HG02884 (cell line): ENCODE measurements at regions not wholly inside any gene's neighbourhood (a gene's known extent, or its start where the extent isn't known, plus 50 kb on each side); places are given as distances from the start of the nearest gene placed in this dataset.
A peak's percentile ranks its signal among the peaks of the same experiment; 100 is the strongest.
"Not testable (repeated sequence)": the region's sequence is repeated elsewhere in the genome, so short reads cannot be mapped to it uniquely, and the experiment has no call there.

ENCODE experiments used
- ATAC-seq: cut with Tn5 transposase; IDR thresholded peaks from one replicate; pipeline ENCODE4 v1.9.1; 2021; ENCODE audit warnings: mild to moderate bottlenecking, moderate library complexity; ENCODE audit not compliant: unreplicated experiment

DNA sequence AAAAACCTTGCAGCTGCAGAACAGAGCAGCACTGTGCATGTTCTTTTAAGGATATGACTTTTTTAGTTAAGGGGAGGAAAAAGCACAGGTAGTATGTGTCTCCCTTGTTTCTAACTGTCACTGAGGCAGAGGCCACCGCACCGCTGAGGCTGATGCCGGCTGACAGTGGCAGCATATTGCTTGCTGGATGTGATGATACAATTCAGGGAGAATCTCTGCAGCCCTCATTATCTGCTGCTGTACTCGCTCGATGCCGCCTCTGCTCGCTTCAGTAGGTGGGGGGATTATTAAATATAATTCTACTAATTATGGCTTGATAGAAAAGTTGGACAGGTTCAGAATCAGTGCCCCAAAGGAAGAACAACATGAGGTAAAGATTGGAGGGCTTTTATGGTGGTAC is 378.8 kb upstream of the NOCT start:
- no peak for ATAC-seq

DNA sequence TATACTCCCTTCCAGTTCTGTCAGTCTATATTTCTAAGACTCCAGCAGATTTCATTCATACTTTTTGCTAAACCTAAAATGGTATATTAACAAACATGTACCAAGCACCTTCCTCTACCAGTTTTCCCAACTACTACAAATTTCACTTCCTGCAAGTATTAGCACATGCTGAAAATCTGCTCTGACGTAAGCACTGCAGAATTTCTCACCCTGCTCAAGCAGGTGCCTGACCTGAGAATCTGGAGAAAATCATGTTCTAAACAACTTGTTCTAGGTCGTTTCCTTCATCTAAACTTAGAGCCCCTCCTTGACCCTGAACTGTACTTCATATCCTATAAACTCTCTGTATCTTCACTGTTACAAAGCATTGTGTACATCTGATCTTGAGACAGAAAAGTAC is 380.7 kb upstream of the NOCT start:
- no peak for ATAC-seq

DNA sequence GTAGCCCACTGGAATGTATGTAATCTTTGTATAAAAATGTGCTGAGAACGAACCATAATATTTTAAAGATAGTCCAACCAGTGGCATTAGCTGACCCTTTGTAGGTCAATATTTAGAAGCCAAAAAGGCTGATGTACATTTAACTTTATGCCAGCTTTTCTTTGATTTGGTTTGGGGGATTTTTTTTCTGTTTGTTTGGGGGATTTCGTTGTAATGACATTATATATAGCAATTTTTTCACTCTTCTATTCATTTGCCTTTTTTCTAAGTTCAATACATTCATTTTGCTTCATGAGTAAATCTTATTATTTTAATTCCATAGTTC is 382.0 kb upstream of the NOCT start:
- ATAC-seq = no peak

DNA sequence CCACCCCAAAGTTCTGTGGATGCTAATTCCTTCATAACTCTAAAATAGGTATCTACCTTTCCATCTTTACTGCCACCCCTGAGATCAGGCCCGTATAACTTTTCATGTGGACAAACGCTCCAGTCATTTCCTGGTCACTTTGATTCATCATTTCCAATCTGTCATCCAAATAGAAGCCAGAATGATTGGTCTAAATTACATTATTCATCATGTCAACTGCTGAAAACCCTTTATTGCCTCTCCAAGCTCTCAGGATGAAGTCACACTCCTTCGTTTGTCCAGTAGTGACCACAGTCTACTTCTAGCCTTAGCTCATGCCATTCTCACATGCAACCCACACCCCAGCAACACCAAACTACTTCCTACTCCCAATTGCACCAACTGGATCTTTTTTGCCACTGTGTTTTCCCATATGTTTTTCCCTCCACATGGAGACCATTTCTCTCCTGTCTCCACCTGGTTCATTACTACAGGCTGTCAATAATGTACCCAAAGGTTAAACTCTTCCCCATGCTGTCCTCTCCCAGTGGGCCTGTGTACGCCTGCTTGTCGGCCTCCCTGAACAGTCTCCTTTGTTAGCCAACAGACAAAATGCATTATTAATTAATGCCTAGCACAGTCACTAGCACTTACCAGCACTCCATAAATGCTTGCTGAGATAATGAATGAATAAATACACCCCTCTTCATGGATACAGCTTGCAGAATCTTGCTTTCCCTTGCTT is 382.6 kb upstream of the NOCT start:
- ATAC-seq = no peak

DNA sequence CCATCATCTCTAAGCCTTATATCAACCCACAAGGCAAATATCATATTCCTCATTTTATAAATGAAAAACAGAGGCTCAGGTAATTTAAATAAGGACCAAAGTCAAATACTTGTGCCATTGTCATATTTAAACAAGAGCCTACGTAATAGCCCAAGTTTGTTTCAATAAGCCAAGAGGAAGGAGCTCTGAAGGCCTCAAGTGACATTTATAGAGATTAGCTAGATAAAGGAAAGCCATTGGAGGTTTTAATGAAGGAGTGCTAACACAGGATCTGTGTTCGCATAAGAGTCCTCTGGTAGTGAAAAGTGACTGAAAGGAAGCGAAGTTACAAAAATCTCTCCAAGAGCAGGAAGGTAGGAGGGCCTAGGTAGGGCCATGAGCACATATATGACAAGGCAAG is 384.9 kb upstream of the NOCT start:
- ATAC-seq = no peak

DNA sequence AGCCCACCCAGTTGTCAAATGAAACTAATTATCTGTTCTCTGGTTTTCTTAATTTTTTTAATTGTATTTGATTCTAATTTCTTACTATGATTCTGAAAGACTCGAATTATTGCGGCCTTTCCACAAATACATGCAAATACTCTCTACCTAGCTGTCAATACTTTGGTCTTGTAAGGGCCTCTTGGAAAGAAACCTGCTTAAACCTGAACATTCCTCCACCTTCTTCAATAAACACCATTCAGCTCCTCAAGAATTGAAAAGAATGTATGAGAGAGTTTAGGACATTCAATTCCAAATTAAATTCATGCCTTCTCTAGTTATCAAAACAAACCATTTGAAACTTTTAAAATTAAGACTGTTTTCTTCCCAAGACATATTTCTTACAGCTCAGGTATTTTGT is 385.9 kb upstream of the NOCT start:
- ATAC-seq = no peak

DNA sequence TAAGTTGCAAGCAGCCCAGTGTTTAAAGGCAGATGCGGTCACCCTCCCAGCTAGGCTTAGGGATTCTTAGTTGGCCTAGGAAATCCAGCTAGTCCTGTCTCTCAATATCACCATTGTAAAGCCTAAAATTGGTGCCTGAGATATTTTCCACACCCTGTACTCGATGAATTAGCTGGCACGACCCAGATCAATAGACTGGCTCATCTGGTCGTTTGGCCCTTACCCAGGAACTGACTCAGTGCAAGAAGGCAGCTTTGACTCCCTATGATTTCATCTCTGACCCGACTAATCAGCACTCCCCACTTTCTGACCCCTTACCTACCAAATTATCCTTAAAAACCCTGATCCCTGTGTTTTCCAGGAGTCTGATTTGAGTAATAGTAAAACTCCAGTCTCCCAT is 384.9 kb upstream of the SLC7A11 start:
- ATAC-seq = no peak

DNA sequence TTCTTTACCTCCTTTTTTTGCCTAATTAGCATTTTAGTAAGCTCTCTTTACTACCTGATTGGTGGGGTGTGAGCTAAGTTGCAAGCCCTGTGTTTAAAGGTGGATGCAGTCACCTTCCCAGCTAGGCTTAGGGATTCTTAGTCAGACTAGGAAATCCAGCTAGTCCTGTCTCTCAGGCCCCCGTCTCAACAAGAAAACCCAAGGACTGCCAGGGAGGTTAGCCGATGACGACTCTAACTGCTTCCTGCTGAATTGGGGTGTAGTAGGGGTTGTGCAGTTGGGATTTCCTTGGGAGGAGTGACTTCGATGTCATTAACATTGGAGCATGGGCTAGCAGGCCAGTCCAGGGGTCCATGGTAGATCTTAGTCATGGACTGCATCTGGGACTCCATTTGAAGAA is 380.2 kb upstream of the SLC7A11 start:
- not testable (repeated sequence) for ATAC-seq

DNA sequence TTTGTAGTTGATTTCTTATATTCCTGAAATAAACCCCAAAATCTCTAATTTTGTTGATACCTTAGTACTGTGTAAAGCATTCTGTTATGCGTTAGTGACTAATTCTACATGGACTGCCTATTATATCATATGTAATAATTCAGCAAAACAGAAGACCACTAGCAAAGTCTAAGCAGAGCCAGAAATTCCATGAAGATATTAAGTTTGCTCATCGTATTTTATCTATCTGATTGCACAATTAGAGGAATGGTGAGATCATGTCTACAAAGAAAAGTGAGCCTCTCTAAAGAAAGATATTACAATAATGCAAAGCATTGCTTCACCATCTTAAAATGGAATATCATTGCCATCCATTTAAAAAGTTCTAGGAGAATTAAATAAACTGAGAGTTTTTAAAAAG is 374.6 kb upstream of the SLC7A11 start:
- ATAC-seq = no peak

DNA sequence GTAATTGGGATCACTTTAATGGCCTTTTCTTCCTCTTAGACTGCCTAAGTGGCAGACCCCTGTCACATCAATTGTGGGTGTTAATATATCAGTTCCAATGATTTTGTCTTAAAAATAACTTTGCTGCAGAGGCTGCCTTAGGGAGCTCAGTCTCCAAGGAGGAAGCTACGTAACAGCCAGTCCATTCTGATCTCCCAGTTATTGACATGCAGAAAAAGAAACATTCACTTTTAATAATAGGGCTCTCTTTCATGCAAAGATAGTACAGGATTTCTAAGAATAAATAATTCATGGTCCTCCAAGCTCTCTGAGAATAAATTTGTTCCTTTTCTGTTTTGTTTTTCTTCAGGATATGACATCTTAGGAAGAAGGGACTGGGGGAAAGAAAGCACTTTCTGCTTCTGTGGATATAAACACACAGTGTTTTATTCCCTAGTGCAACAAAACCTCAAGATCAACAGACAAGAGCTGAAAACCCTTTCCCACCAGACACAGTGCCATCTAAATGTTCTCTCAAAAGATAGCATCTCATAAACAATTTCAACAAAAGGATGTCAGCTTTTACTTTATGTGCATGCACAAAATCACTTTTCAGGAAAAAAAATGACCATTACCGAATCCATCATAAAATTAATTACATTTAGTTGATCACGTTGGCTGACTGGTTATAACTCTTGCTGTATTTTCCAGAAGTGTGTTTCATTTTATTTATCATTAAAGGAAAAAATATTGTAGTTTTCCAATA is 372.4 kb upstream of the SLC7A11 start:
- no peak for ATAC-seq

DNA sequence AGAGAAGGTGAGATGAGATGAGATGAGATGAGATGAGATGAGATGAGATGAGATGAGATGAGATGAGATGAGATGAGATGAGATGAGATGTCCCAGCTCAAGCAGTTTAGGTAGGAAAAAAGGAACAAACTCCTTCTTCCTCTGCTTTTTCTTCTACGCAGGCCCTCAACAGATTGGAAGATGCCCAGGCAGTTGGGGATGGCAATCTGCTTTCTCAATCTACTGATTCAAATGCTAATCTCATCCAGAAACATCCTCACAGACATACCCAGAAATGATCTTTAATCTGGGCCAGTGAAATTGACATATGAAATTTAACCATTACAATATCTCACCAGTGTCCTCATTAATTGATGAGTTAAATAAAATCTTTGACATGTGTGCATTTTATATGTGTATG is 370.3 kb upstream of the SLC7A11 start:
- ATAC-seq = no peak

DNA sequence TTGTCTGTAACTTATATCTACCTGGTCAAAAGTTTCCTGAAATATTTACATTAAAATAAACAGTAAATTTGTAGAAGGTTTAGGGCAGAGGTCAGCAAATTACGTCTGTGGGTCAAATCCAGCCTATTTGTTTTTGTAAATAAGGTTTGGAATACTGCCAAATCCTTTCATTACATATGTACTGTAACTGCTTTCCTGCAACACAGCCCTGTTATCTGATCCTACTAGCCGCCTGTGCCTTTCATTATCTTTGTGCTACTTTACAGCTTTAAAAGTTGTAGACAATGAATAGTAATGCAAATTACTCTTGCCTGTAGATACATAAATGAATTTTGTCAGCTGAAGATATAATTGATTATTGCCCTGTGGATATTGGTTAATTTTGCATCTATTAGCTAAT is 369.6 kb upstream of the SLC7A11 start:
- no peak for ATAC-seq

DNA sequence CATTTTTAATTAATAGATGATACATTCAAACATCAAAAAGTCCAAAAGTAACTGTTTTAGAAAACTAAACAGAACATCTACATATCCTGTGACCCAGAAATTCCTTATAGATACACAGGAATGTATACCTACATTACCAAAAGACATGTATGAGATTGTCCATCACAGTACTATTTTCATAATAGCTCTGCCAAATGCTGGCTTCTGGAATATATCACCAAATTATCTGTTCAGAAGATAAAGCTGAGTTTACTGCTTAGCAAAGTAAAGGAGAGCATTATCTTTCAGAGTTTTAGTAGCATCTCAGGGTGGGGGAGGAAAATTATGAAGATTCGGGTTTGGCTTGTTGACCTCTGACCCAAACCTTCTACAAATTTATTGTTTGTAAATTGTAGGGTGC is 368.9 kb upstream of the SLC7A11 start:
- no peak for ATAC-seq

DNA sequence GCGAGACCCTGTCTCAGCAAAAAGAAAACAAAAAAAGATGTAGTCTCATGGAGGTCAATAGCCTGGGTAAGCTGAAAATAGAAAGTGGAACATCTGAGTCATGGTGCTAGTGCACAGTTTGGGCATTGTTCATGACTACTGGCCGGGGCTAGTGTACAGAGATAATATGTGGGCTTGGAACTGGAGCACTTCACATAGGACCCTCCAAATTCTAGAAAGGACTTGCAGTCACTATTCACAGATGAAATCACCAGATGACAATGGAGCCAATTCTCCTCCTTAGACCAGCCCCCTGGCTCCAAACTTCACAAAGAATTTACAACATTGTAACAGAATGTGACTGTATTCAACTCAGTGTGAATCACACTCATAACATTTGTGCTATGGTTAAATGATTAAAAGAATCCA is 367.8 kb upstream of the SLC7A11 start:
- peak; percentile 55 for ATAC-seq

DNA sequence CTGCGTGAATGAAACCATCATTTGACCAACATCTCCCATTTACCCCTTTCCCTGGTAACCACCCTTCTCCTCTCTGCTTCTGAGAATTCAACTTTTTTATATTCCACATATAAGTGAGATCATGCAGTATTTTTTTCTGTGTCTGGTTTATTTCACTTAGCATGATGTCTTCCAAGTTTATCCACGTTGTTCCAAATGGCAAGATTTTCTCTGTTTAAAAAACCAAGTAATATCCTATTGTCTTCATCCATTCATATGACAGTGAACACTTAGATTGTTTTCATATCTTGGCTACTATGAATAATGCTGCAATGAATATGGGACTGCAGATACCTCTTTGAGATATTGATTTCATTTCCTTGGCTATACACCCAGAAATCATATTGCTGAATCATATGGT is 362.4 kb upstream of the SLC7A11 start:
- ATAC-seq = no peak

DNA sequence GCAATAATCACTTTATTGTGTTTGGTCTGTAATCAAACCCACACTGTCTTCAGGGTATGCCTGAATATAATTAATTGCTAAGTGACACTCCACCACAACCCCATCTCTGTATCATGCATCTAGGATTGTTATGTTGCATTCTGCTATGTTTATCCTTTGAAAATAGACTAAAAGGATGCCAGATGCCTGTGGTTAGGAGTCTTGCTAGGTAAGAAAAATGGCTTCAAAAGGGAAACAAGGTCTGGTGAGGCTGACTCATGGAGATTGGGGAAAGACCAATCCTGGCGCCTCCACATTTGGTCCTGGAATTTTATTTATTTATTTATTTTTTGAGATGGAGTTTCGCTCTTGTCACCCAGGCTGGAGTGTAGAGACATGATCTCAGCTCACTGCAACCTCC is 360.5 kb upstream of the SLC7A11 start:
- ATAC-seq = no peak

DNA sequence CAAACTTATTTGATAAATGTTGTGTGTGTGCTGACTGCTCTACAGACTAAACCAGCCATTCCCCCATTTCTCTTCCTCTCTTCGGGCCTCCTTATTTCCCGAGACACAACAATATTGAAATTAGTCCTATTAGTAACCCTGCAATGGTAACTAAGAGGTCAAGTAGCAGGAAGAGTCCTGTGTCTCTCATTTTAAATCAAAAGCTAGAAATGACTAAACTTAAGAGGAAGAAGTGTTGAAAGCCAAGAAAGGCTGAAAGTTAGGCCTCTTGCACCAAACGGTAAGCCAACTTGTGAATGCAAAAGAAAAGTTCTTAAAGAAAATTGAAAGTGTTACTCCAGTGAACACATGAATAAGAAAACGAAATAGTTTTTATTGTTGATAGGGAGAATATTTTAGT is 357.8 kb upstream of the SLC7A11 start:
- peak; percentile 74 for ATAC-seq

DNA sequence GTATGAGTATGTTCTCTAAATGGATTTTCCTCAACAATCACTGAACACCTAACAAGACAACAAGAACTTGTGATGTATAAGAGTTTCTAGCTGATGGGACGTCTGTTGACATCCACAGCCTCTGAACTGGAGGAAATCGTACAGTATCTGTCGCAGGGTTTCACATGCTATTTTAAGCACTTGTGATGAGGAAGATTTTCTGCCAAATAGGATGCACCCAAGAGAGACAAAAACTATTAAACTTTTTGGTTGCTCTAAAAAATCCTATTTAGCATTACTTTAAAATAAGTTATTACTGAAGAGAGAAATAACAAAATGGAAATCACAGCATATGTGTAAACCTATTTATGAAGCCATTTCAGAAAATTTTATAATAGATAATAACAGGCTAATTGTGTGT is 356.1 kb upstream of the SLC7A11 start:
- ATAC-seq = no peak

DNA sequence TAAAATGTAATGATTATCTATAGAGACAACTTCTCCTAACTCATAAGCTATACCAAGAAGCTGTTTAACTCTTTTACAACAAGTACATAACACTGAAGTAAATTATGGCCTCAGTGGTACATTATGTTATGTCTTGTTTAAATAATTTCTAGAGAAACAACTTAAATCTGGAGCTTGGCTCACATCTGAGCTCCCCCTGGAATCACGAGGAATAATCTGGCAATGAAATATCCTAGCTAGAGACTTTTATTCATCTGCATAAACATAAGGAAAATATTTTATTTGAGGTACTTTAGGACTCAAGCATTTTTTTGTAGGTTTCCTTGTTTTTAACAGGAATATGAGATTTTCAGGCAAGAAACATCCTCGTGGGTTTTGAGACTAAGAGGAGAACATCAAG is 354.7 kb upstream of the SLC7A11 start:
- no peak for ATAC-seq

DNA sequence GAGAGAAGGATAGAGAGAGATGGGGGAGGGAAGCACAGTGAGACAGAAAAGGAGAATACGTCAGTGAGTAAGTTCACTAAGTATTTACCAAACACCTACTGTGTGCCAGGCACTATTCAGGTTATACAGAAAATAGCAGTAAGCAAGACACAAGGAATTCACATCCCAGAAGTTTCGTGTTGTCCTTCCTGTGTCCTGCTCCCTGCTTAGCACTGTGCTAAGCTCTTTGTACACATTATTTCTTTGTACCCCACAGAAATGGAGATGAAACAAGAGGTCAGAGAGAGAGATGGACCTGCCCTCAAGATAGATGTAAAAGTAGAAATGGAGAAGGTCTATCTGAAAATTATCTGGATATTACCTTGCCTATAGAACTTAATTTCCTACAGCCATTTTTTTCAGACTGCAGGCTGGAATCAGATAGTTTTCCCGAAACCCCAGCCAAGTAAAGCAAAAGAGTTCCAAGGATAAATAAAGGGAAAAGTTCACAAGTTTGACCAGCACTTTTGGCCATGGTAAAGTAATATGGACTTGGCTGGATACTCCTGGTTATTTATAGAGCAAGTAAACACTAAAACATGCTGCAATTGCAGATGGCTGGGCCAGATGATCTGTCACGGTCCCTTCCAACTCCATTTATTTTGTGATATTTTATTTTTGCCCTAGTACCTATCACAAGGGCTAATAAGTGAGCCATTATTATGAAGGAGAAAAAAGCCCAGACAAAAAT is 353.7 kb upstream of the SLC7A11 start:
- ATAC-seq = no peak

DNA sequence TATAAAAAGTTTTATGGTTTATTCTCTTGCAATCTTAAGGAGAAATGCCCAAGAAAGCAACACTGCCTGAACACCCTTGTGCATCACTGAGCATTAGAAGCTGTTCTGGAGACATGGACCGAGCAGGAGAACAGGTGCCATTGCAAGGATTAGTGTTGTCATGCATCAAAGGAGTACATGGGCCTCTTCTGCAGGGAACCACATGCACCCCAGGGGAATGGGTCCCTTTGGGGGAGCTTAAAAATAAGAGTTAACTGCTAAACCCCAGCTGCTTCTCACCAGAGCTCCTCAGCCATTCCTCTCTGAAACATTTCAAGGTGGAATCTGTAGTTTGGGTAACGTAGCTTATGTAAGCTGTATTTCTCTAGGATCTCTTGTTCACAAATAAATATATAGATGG is 353.0 kb upstream of the SLC7A11 start:
- ATAC-seq = no peak

DNA sequence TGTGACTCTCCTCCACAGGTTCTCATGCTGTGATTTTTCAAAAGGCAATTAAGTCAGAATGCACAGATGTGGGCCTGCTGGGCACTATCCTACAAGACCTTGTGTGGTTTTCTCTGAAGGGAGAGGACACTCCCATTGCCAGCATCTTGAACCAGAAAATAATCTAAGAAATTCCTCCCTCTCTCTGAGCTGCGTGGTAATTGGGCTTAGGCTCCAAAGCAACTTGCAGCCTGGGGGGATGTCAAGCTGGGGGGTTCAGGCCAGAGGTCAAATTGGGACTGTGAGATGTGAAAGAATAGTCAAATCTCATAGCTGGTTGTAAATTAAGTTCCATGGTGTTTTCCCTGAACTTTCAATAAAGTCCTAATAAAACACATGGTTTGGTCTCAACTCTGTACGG is 350.6 kb upstream of the SLC7A11 start:
- no peak for ATAC-seq
